ENCODE measurements at regions not wholly inside any gene's neighbourhood (a gene's known extent, or its start where the extent isn't known, plus 50 kb on each side); places are given as distances from the start of the nearest gene placed in this dataset.

GRCh38 chr18:51447351-51448342 lies 250.2 kb upstream of the MEX3C start (continued):
- TF ChIP-seq BCLAF1 (IDR thresholded peaks at IDR 0.05) (no peak), ATF3 (CRISPR knock-in tag; IDR thresholded peaks at IDR 0.05) (no peak), ZGPAT (CRISPR knock-in tag; IDR thresholded peaks at IDR 0.05) (no peak)

GRCh38 chr18:51448949-51449348 lies 251.5 kb upstream of the MEX3C start:
- no peaks in the 10 kb centered on the region for H3K27me3 ChIP-seq (ENCODE audit: control insufficient read depth in 1 of 2, insufficient read depth in 2 of 2, low read length in 2 of 2)
- intact Hi-C loops (cut with micrococcal nuclease; ENCODE audit: unreplicated experiment) = no loop called here
- TF ChIP-seq CREB3 (CRISPR knock-in tag; IDR thresholded peaks at IDR 0.05) (no peak), ZFP90 (CRISPR knock-in tag; IDR thresholded peaks at IDR 0.05; ENCODE audit: borderline replicate concordance) (no peak), ZNF207 (IDR thresholded peaks at IDR 0.05; ENCODE audit: borderline replicate concordance) (no peak), STAT5B (CRISPR knock-in tag; IDR thresholded peaks at IDR 0.05) (no peak), RBAK (CRISPR knock-in tag; IDR thresholded peaks at IDR 0.05) (no peak)
- ATAC-seq (no peak), FAIRE-seq (no peak), DNase-seq (ENCODE audit: low spot score) (no peak)
- no peaks in the 10 kb centered on the region for H3K36me3 ChIP-seq (replicated peaks in 1 of 2; ENCODE audit: control insufficient read depth in 1 of 2, insufficient read depth in 2 of 2, low read length in 2 of 2)
- ChIA-PET CTCF (ENCODE audit: low intra/inter-chr PET ratio, low total read pairs) (no interaction called here), POLR2A (no interaction called here)
- H3K4me2 ChIP-seq (ENCODE audit: low read depth, low read length) = no peak overlapping the region
- H3K4me3 ChIP-seq (replicated peaks in 1 of 3; ENCODE audit: insufficient read depth in 1 of 3, low read depth in 2 of 3, low read length in 3 of 3) = no peak overlapping the region
- no peaks in the 10 kb centered on the region for H3K79me2 ChIP-seq (ENCODE audit: insufficient read depth, low read length)
- no peak overlapping the region for H3K9ac ChIP-seq (ENCODE audit: insufficient read depth, low read depth, low read length)
- BruUV-seq (replicated peaks) = no TSS peak
- H3K27ac ChIP-seq (ENCODE audit: extremely low read length, insufficient read depth, low read length) = no peak overlapping the region
- no peak overlapping the region for H2AFZ ChIP-seq (ENCODE audit: low read length)
- no peaks in the 10 kb centered on the region for H3K9me3 ChIP-seq (ENCODE audit: low read length)
- H4K20me1 ChIP-seq (ENCODE audit: insufficient read depth, low read length) = no peaks in the 10 kb centered on the region
- in situ Hi-C loops (cut with HindIII; ENCODE audit: extremely low pct_ligation_motif_present, low pct_unique_long_range_greater_than_20kb) = no loop called here
- WGBS (ENCODE audit: low lambda C conversion rate) = 7% methylated on average over 3 of the region's 9 CpGs
- H3K4me1 ChIP-seq (ENCODE audit: insufficient read depth, low read length) = no peaks in the 10 kb centered on the region

Data from HepG2 (cell line).